GM12872 (cell line): ENCODE measurements at regions not wholly inside any gene's neighbourhood (a gene's known extent, or its start where the extent isn't known, plus 50 kb on each side); places are given as distances from the start of the nearest gene placed in this dataset.

Experiments
- TF ChIP-seq, protein P1 (sequence below): IDR thresholded peaks from 3 replicates; pipeline ENCODE4 v1.5.1; 2011; ENCODE audit warnings: low read depth, mild to moderate bottlenecking, low read length, moderate library complexity; ENCODE audit not compliant: insufficient read depth

- TF ChIP-seq, protein P1, sequence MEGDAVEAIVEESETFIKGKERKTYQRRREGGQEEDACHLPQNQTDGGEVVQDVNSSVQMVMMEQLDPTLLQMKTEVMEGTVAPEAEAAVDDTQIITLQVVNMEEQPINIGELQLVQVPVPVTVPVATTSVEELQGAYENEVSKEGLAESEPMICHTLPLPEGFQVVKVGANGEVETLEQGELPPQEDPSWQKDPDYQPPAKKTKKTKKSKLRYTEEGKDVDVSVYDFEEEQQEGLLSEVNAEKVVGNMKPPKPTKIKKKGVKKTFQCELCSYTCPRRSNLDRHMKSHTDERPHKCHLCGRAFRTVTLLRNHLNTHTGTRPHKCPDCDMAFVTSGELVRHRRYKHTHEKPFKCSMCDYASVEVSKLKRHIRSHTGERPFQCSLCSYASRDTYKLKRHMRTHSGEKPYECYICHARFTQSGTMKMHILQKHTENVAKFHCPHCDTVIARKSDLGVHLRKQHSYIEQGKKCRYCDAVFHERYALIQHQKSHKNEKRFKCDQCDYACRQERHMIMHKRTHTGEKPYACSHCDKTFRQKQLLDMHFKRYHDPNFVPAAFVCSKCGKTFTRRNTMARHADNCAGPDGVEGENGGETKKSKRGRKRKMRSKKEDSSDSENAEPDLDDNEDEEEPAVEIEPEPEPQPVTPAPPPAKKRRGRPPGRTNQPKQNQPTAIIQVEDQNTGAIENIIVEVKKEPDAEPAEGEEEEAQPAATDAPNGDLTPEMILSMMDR, result no peak
These were observed 378.5 kb downstream of the FRK start for GRCh38 chr6:115681978-115682775.

DNA sequence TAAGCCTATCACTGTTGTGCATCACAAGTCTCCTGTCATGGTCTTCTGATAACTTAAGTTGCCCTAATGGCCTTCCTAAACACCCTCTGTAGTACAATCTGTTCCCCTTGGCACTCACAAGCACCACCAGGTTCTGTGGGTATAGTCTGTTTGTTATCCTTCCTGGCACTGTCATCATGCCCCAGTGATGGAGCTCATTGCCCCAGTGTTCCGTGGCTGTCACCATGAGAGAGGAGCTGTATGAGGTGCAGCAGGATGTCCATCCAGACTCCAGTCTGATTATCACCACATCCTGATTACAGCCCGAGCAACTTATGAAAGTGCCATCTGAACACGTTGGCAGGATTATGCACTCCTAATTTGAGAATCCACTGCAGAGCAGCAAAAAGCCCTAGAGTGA, 380.1 kb downstream of the FRK start:
- TF ChIP-seq, protein P1, result no peak

- TF ChIP-seq, protein P1, result no peak
These were observed 383.5 kb downstream of the FRK start for GRCh38 chr6:115677198-115677597.

- TF ChIP-seq, protein P1, result no peak
These were observed 385.2 kb downstream of the FRK start for GRCh38 chr6:115675443-115675842.

DNA sequence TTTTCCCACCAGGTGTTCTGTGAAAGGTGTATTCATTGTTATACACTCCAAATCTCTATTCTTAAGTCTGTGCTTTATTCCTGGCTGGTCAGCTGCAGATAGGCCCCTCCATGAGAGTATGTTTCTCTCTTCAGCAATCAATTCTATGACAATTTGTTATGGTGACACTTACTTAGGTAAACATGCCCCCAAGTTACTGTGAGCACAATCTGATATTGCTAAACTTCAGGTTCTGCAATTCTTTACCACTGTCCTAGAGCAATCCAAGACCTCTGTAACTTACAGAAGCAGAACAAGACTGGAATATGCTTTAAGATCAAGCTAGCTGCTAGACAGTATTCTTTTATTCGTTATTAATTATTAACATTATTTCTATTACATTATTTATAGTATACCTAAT, 391.9 kb downstream of the FRK start:
- TF ChIP-seq, protein P1, result no peak

DNA sequence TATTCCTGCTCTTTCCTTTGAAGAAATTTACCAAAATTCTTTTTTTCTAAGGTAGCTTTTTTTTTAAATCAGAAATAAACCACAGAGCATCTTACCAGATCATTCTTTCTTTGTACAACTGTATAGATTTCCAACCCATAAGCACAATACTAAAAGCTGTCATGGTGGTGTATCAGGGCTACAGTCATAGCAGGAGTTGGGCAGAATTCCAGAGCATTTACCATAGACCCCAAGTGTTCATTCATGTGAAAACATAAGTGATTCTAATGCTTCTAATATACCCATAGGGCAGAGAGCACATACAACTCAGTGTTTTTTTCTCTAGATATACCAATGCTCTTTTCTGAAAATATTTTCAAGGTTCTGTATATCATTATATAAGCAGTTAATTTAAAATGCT, 392.5 kb downstream of the FRK start:
- TF ChIP-seq, protein P1, result no peak

DNA sequence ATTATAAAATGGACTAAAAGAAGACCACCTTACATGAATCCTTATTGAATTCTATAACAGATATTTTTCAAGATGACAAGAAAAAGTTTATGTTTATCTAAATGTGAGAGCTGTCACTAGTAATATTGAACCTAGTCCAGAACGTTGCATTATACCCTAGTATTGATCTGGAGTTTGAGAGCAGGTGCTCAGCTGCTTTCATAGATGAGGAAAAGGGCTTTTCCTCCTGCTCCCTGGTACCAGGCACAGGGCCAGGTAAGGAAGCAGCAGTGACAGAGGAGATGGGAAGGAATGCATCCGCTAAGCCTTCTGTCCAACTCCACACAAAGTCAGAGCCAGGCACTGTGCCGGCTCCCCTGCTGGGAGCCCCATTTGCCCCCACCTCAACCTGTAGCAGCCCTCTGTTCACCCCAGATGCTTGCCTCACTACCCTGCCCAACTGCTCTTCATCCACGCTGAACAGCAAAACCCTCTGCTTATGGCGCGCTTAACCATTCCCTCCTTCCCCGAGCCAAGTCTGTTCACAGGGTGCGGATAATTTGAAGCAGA, 393.1 kb downstream of the FRK start:
- TF ChIP-seq, protein P1, result no peak
